HUDEP-2 (cell line): ENCODE measurements at regions not wholly inside any gene's neighbourhood (a gene's known extent, or its start where the extent isn't known, plus 50 kb on each side); places are given as distances from the start of the nearest gene placed in this dataset.

Source experiments
- DNase-seq, 76 experiments: peaks; one replicate each; lab custom pipeline; 2025; ENCODE audit not compliant: unreplicated experiment in 76 of 76; lab: John Stamatoyannopoulos, UW

- DNase-seq, result no peak
Measured at GRCh38 chr2:71800851-71801250, 346.8 kb downstream of the CYP26B1 start.

GRCh38 chr2:71800106-71800809 lies 346.9 kb downstream of the DYSF start:
- no peak for DNase-seq

DNA sequence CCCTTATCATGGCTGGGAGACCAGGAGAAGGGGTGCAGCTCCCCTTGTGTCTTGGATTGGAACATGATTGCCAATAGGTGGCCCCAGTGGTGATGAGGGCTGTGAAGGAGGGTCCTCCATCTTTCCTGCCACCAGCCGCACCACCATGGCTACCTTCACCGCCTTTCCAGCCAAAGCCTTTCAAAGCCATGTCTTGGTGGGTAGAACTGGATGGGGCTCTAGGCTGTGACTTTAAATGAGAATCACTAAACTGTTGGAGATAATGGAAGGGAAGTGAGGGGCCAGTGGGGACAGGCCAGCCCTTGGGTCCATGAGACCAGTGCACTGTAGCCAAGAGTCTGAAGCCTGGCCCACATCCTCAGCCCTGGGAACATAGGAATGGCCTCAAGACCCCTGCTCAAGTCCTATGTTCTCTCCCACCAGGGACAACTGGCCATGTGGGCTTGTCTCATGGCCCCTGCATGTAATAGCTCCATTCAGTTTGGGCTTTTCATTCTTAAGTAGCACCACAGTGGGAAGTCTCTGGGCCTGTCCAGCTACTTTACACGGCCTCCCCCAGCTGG lies 345.7 kb downstream of the DYSF start:
- no peak for DNase-seq

DNA sequence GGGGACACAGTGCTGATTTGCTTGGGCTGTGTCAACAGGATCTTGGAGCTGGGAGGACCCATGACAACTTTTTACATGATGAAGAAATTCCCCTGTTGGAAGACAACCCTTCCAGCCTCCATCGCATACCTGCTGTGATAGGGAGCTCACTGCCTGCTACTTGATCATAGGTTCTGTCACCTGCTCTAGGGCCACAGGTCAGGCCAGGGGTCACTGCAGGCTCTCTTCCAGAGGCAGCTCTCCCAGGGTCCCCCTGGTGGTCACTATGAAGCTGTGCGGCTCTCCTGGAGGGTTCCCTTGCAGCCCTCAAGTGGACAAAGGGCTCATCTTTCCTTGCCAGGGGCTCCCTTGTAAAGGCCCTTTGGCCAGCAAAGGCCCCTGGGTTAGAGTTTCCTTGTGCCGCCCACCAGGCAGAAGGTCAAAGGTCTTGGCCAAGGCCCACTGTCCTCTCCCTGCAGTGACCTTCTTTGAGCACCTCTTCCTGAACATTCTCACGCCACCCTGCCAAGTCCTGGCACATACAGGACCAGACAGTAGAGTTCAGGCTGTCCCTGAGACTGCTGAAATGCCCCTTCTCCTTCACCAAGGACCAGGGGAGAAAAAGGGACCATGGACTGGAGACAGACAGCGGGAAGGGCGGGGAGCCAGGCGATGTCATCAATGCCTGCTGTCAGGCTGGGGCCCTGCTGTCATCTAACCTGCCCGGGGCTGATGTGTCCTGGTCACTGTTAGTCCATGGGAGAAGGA lies 345.1 kb downstream of the DYSF start:
- DNase-seq, result peak in 48 of 76 experiments; percentile 4 to 69 (median 18)

DNA sequence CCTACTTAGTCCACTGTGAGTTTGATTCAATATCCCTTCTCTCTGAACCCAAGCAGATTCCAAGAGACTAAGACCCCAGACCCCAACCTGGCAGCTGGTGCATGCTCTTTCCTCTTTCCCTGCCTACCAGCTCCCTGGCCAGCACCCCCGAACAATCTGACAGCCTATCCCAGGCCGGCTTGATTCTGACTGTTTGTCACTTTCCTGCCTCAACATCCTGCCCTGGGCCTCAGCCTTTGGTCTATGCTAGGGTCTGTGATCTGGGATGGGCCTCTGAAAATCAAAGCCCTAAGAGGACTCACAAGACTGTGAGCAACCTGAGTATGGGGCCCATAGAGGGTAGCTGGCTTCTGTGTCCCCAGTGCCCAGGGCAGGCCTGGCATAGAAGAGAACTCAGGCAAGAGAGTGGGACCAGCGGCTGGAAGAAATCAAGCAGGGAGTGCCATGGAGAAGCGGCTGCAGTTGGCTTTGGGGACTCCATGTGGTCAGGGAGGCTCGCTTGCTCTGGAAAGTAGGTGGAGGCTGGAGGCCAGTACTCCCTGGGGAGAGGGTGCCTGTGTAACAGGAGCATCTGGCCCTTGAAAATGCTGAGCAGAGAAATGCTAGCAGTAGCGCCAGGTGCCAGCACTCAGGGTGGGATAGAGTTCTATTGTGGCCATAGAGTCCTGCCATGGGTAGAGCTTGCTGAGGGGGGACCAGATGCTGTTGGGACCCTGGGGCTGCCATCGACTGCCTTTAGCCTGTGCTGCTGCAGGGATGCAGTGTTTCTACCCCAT lies 343.9 kb downstream of the DYSF start:
- no peak for DNase-seq

DNA sequence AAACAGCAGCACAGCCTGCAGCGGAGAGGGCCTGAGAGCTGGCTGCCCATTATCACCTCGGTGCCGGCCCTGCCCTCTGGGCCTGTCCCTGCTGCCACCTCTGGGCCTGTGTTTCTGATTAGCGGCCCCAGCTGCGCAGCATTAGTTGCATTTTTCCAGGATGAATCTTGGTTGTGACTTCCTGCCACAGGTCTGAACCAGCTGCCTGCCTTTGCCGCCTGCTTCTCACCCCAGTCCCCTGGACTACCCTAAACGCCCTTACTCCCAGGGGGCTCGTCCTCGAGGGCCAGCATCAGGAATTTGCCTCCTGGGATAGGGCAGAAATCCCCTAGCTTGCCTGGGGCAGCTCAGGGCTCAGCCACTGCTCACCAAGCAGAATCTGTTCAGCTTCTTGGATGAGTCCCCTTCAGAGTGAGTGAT lies 342.8 kb downstream of the DYSF start:
- DNase-seq, result peak in 1 of 76 experiments; percentile 5

- no peak for DNase-seq
Measured at GRCh38 chr2:71795486-71795885, 342.1 kb downstream of the DYSF start.

DNA sequence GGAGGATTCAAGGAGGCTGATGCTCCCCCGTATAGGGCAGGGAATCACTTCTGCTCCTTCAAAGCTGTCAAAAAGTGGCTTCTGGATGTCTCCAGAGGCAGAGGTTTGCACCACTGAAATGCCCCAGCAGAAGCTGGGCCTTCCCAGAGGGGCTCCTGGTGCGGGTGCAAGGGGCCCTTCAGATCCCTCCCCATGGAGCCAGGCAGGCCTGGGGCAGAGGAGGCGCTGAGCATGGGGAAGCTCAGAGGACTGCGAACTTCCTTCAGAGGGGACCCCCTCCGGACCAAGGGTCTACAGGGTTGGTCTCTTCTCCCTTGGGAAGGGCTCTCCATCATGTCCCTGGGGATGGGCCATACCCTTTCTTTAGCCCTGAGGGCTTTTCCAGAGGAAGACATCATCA lies 341.2 kb downstream of the DYSF start:
- no peak for DNase-seq

GRCh38 chr2:71793926-71794325 lies 340.6 kb downstream of the DYSF start:
- no peak for DNase-seq

GRCh38 chr2:71792926-71793761 lies 339.8 kb downstream of the DYSF start:
- DNase-seq, result no peak

DNA sequence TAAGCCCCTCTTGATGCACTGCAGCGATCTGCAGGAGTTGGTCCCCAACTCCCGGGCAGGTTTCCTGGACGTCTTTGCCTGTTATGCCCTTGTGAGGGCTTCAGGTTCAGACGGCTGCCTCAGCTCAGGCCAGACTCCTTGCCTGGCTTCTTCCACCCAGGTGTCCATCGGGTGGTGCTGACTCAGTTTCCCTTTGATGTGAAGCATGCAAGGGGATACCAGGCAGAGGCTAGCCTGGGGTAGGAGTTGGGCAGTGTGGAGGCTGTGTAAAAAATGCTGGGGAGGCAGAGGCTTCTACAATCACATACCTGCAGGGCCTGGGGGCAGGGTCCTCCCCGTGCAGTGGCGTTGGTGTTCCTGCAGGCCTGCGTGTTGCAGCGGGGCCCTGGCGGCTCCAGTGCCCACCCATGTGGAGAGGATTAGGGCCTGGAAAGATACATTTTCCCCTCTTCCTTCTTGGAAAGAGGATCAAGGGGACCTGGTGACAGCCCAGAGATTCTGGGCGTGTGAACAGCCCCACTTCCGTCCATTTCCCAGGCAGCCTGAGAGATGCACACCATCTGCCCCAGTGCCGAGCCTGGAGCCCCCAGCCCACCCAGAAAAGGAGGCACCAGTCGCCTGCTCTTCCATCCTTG lies 338.3 kb downstream of the DYSF start:
- DNase-seq, result no peak

DNA sequence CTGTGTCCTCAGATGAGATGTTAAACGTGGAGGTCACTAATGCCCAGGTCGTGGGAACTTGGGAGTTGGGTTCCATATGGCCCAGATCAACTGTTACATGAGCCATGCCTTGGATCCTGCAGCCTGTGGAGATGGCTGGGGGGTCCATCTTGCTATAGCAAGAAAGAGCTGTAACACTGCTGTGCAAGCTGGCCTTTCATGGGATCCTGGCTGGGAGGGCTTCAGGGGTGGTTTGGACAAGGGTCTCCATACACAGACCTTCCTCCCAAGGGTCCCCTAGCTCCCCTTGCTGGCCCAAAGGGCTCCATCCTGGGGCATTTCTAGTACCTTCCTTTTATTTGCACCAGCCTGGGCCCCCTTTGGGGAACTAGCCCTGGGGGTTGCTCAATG lies 337.7 kb downstream of the DYSF start:
- no peak for DNase-seq

DNA sequence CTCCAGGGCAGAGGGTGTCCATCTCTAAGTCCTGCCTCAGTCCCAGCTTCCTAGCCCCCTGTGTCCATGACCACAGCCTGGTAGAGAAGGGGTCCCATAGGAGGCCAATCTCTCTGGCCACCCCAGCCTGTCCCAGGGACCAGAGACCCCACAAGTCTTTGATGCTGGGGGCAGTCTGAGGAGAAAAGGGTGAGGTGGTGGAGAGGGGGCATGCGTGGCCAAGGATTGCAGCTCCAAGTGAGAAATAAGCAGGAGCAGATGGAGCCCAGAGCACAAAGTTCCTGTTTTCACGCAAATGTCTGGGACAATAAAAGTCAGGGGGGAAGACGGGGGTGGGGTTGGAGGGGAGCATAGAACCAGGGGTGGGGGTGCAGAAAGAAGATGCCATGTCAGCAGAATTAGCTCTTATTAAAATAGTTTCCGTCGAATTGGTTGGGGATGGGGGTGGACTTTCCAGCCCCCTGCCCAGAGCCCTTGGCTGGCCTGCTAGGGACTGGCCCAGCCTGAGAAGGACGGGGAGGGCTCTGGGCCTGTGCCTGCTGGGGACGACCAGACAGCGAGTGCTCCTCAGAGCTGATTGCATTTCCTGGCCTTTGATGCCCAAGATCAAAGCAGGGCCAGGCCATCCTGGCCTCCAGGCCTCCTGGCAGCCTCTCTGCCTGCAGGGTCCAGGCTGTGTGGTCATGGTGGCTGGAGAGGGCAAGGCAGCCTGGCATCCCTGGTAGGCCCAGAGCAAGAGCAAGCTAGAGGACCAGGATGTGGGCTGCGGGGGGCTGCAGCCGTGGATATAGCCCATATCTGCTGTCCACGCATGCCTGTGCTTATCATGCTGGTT lies 337.1 kb downstream of the DYSF start:
- no peak for DNase-seq

GRCh38 chr2:71789556-71790204 lies 336.3 kb downstream of the DYSF start:
- no peak for DNase-seq

GRCh38 chr2:71788601-71789240 lies 335.4 kb downstream of the DYSF start:
- DNase-seq, result no peak

GRCh38 chr2:71788186-71788525 lies 334.8 kb downstream of the DYSF start:
- DNase-seq, result no peak

DNA sequence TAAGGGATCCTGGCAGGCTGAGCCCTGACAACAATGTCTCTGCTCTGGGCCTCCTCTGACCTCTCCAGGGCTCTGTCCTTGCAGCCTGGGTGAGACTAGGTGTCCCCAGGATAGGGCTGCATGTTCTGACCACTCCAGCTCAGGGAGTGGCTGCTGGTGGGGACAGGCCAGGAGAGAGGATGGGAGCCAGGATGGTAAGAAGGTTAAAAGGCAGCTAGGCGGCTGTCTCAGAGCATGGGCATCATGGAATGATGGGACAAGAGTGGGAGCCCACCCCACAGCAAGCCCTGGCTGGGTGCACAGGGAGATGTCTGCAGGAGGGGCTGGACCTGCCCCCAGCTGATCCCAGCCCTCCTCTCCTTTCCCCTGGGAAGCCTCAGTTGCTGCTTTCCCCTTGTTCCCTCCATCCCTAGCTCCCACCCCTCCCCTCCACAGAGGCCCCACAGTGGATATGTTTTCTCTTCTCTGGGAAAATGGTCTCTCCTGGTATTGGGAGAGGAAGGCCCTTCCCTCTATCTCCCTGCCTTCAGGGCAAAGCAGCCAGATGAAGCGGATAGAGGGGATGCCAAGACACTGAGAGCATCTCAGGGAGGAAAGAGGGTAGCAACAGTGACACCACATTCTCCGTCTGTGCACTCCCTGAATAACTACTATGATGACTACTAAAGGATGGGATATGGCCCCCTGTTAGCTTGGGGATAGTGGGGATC lies 334.3 kb downstream of the DYSF start:
- no peak for DNase-seq

DNA sequence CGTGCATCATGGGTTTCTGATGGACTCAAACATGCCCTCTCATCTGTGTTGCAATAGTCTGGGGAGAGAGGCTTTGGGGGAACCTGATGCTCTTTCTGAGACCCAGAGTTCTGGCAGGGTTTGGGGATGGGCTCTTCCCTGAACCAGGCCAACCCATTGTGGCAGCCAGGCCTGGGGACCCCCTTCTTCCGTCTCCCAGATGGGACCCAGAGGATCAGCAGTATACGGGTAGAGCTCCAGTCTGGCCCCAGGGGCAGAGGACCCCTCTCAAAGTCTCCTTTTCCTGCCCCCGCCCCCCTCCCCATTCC lies 333.7 kb downstream of the DYSF start:
- DNase-seq, result no peak
